ENCODE measurements at regions not wholly inside any gene's neighbourhood (a gene's known extent, or its start where the extent isn't known, plus 50 kb on each side); places are given as distances from the start of the nearest gene placed in this dataset.

DNA sequence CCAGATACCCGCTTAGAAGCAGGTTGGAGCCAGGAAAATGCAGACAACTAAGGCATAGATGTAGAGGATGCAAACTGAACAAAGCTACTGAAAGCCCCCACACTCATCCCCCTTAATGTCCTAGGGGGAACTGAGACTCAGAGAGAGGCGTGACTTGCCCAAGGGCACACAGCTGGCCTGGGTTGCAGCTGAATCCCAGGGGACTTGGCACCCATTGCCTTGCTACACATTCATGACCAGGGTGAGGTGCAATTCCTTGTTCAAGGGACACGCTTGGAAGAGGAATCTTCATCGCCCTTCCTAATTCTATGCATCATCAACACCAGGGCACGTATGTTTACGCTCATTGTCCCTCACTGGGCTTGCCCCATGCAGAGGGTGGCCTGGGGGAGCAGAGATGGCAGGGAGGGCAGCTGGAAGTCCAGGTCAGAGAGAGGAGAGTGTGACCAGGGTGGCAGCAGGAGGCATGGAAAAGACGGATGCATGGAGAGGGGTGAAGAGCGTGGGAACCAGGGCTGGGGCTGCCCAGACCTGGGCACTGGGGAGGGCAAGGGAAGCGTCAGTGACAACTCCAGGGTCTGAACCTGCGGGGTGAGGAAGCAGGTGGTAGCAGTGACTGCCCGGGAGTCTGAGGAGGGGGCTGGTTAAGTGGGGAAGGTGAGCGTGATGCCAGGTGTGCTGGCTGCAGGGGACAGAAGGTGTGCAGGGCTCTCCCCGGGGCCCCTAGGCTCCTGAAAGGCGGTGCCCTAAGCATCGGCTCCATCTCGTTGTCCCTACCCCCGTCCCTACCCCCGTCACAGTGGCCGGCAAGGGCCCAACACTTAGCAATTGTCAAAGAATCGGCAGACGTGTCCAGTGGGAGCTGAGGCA is 267.1 kb upstream of the TNRC6C start:
- TF ChIP-seq, protein P1, sequence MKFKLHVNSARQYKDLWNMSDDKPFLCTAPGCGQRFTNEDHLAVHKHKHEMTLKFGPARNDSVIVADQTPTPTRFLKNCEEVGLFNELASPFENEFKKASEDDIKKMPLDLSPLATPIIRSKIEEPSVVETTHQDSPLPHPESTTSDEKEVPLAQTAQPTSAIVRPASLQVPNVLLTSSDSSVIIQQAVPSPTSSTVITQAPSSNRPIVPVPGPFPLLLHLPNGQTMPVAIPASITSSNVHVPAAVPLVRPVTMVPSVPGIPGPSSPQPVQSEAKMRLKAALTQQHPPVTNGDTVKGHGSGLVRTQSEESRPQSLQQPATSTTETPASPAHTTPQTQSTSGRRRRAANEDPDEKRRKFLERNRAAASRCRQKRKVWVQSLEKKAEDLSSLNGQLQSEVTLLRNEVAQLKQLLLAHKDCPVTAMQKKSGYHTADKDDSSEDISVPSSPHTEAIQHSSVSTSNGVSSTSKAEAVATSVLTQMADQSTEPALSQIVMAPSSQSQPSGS (CRISPR knock-in tag; IDR thresholded peaks at IDR 0.05; ENCODE audit: borderline replicate concordance, low read depth), result no peak
- TF ChIP-seq ETV6 (CRISPR knock-in tag; IDR thresholded peaks at IDR 0.05), result no peak
- TF ChIP-seq, protein P2, sequence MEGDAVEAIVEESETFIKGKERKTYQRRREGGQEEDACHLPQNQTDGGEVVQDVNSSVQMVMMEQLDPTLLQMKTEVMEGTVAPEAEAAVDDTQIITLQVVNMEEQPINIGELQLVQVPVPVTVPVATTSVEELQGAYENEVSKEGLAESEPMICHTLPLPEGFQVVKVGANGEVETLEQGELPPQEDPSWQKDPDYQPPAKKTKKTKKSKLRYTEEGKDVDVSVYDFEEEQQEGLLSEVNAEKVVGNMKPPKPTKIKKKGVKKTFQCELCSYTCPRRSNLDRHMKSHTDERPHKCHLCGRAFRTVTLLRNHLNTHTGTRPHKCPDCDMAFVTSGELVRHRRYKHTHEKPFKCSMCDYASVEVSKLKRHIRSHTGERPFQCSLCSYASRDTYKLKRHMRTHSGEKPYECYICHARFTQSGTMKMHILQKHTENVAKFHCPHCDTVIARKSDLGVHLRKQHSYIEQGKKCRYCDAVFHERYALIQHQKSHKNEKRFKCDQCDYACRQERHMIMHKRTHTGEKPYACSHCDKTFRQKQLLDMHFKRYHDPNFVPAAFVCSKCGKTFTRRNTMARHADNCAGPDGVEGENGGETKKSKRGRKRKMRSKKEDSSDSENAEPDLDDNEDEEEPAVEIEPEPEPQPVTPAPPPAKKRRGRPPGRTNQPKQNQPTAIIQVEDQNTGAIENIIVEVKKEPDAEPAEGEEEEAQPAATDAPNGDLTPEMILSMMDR (IDR thresholded peaks at IDR 0.05), result no peak
- TF ChIP-seq, protein P3, sequence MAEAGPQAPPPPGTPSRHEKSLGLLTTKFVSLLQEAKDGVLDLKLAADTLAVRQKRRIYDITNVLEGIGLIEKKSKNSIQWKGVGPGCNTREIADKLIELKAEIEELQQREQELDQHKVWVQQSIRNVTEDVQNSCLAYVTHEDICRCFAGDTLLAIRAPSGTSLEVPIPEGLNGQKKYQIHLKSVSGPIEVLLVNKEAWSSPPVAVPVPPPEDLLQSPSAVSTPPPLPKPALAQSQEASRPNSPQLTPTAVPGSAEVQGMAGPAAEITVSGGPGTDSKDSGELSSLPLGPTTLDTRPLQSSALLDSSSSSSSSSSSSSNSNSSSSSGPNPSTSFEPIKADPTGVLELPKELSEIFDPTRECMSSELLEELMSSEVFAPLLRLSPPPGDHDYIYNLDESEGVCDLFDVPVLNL (CRISPR knock-in tag; IDR thresholded peaks at IDR 0.05; ENCODE audit: borderline replicate concordance, low read depth), result no peak
- no peak for TF ChIP-seq EMX1 (CRISPR knock-in tag; IDR thresholded peaks at IDR 0.05)
- TF ChIP-seq, protein P4, sequence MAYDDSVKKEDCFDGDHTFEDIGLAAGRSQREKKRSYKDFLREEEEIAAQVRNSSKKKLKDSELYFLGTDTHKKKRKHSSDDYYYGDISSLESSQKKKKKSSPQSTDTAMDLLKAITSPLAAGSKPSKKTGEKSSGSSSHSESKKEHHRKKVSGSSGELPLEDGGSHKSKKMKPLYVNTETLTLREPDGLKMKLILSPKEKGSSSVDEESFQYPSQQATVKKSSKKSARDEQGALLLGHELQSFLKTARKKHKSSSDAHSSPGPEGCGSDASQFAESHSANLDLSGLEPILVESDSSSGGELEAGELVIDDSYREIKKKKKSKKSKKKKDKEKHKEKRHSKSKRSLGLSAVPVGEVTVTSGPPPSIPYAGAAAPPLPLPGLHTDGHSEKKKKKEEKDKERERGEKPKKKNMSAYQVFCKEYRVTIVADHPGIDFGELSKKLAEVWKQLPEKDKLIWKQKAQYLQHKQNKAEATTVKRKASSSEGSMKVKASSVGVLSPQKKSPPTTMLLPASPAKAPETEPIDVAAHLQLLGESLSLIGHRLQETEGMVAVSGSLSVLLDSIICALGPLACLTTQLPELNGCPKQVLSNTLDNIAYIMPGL (CRISPR knock-in tag; IDR thresholded peaks at IDR 0.05), result no peak

Data from WTC11 (cell line).